ENCODE measurements at regions not wholly inside any gene's neighbourhood (a gene's known extent, or its start where the extent isn't known, plus 50 kb on each side); places are given as distances from the start of the nearest gene placed in this dataset.

- no peak for DNase-seq (ENCODE audit: low spot score)
Measured at GRCh38 chr9:27625751-27626150, 52.5 kb upstream of the C9orf72 start.

GRCh38 chr9:27626244-27627187 lies 53.2 kb upstream of the C9orf72 start:
- DNase-seq (ENCODE audit: low spot score), result no peak

- DNase-seq (ENCODE audit: low spot score), result no peak
Measured at GRCh38 chr9:27627188-27627564, 53.9 kb upstream of the C9orf72 start.

- DNase-seq (ENCODE audit: low spot score), result no peak
Measured at GRCh38 chr9:27628311-27628710, 55.0 kb upstream of the C9orf72 start.

- no peak for DNase-seq (ENCODE audit: low spot score)
Measured at GRCh38 chr9:27629425-27629824, 56.1 kb upstream of the C9orf72 start.

GRCh38 chr9:27632254-27632653 lies 59.0 kb upstream of the C9orf72 start:
- no peak for DNase-seq (ENCODE audit: low spot score)

- no peak for DNase-seq (ENCODE audit: low spot score)
Measured at GRCh38 chr9:27633764-27634163, 60.5 kb upstream of the C9orf72 start.

GRCh38 chr9:27634879-27635278 lies 61.6 kb upstream of the C9orf72 start:
- DNase-seq (ENCODE audit: low spot score), result no peak

- no peak for DNase-seq (ENCODE audit: low spot score)
Measured at GRCh38 chr9:27638716-27639115, 65.4 kb upstream of the C9orf72 start.

- DNase-seq (ENCODE audit: low spot score), result no peak
Measured at GRCh38 chr9:27645161-27645840, 72.0 kb upstream of the C9orf72 start.

- no peak for DNase-seq (ENCODE audit: low spot score)
Measured at GRCh38 chr9:27653246-27653645, 80.0 kb upstream of the C9orf72 start.

GRCh38 chr9:27653957-27654356 lies 80.7 kb upstream of the C9orf72 start:
- no peak for DNase-seq (ENCODE audit: low spot score)

GRCh38 chr9:27654629-27655285 lies 81.5 kb upstream of the C9orf72 start:
- no peak for DNase-seq (ENCODE audit: low spot score)

- DNase-seq (ENCODE audit: low spot score), result no peak
Measured at GRCh38 chr9:27655441-27655840, 82.2 kb upstream of the C9orf72 start.

- DNase-seq (ENCODE audit: low spot score), result no peak
Measured at GRCh38 chr9:27659001-27659400, 85.7 kb upstream of the C9orf72 start.

GRCh38 chr9:27659571-27659970 lies 86.3 kb upstream of the C9orf72 start:
- DNase-seq (ENCODE audit: low spot score), result no peak

- DNase-seq (ENCODE audit: low spot score), result no peak
Measured at GRCh38 chr9:27660148-27660547, 86.9 kb upstream of the C9orf72 start.

GRCh38 chr9:27663526-27663925 lies 90.2 kb upstream of the C9orf72 start:
- no peak for DNase-seq (ENCODE audit: low spot score)

GRCh38 chr9:27664121-27664779 lies 91.0 kb upstream of the C9orf72 start:
- no peak for DNase-seq (ENCODE audit: low spot score)

- no peak for DNase-seq (ENCODE audit: low spot score)
Measured at GRCh38 chr9:27665136-27665535, 91.9 kb upstream of the C9orf72 start.

- DNase-seq (ENCODE audit: low spot score), result no peak
Measured at GRCh38 chr9:27668280-27668679, 95.0 kb upstream of the C9orf72 start.

GRCh38 chr9:27671636-27672035 lies 98.4 kb upstream of the C9orf72 start:
- no peak for DNase-seq (ENCODE audit: low spot score)

Measured in left forelimb (tissue), 1 donor.